ENCODE measurements at regions not wholly inside any gene's neighbourhood (a gene's known extent, or its start where the extent isn't known, plus 50 kb on each side); places are given as distances from the start of the nearest gene placed in this dataset.

DNA sequence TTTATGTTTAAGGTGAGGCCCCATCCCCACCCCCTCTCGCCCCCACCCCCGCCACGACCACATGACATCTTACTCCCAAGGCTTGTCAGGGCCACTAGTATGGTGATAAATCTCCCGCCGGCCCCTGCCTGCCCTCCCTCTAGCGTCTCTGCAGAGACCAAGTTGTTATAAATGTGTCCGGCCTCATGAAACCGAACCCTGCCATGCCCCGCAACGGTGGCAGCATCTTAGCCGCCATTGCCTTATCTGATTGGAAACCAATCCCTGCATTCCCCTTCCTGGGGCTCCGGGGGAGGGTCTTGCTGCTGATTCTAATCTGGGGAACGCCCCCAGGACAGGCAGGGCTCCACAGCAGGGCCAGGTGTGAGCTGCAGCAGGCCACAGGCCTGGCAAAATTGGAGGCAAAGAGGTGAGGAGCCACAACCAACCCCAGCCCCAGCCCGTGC, 352.4 kb downstream of the C16orf95 start:
- no peak for DNase-seq
- WGBS, 4 donors: 56 to 82% (median 79%) methylated on average over 8 to 14 of the region's 14 CpGs
- H3K27me3 ChIP-seq: peaks cover 0 to 6% (median 0%) of the 10 kb centered on the region in 9 donors
- no peak overlapping the region for H3K4me3 ChIP-seq
- H3K36me3 ChIP-seq: no peaks in the 10 kb centered on the region
- no peaks in the 10 kb centered on the region for H3K4me1 ChIP-seq
- intact Hi-C loops (cut with DNase I): no loop called here
- ATAC-seq: no peak
- TF ChIP-seq POLR2A (IDR thresholded peaks at IDR 0.05): no peak
- TF ChIP-seq, protein P1, sequence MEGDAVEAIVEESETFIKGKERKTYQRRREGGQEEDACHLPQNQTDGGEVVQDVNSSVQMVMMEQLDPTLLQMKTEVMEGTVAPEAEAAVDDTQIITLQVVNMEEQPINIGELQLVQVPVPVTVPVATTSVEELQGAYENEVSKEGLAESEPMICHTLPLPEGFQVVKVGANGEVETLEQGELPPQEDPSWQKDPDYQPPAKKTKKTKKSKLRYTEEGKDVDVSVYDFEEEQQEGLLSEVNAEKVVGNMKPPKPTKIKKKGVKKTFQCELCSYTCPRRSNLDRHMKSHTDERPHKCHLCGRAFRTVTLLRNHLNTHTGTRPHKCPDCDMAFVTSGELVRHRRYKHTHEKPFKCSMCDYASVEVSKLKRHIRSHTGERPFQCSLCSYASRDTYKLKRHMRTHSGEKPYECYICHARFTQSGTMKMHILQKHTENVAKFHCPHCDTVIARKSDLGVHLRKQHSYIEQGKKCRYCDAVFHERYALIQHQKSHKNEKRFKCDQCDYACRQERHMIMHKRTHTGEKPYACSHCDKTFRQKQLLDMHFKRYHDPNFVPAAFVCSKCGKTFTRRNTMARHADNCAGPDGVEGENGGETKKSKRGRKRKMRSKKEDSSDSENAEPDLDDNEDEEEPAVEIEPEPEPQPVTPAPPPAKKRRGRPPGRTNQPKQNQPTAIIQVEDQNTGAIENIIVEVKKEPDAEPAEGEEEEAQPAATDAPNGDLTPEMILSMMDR (IDR thresholded peaks at IDR 0.05): no peak
- no peak overlapping the region for H3K27ac ChIP-seq
- no peaks in the 10 kb centered on the region for H3K9me3 ChIP-seq

DNA sequence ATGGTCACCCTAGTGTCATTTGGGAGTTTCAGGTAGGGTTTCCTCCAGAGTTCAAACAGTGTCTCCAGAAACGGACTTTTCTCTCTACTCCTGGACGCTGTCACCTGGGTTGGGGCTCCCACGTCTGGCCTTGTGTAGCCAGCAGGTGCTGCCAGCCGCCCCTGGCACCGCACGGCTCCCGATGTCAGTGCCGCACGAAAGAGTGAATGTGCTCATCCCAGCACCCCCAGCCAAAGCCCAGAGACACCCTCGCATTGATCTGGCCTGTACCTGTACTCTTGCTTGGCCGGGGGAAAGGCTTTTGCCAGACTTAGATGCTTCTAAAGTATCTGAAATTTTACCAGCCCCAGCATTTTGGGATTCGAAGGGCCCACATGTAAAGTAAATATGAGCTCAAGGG, 351.9 kb downstream of the C16orf95 start:
- Histone ChIP-seq H3K9me3 (peaks cover 0 to 3% (median 0%) of the 10 kb centered on the region in 12 donors), H3K36me3 (no peaks in the 10 kb centered on the region), H3K27me3 (peaks cover 0 to 3% (median 0%) of the 10 kb centered on the region in 9 donors), H3K4me3 (no peak overlapping the region), H3K27ac (no peak overlapping the region), H3K4me1 (no peaks in the 10 kb centered on the region)
- intact Hi-C loops (cut with DNase I): no loop called here
- no peak for ATAC-seq
- no peak for DNase-seq
- TF ChIP-seq, protein P1 (IDR thresholded peaks at IDR 0.05): no peak
- no peak for TF ChIP-seq POLR2A (IDR thresholded peaks at IDR 0.05)
- WGBS, 4 donors: 93 to 97% (median 94%) methylated on average over 12 of the region's 12 CpGs

DNA sequence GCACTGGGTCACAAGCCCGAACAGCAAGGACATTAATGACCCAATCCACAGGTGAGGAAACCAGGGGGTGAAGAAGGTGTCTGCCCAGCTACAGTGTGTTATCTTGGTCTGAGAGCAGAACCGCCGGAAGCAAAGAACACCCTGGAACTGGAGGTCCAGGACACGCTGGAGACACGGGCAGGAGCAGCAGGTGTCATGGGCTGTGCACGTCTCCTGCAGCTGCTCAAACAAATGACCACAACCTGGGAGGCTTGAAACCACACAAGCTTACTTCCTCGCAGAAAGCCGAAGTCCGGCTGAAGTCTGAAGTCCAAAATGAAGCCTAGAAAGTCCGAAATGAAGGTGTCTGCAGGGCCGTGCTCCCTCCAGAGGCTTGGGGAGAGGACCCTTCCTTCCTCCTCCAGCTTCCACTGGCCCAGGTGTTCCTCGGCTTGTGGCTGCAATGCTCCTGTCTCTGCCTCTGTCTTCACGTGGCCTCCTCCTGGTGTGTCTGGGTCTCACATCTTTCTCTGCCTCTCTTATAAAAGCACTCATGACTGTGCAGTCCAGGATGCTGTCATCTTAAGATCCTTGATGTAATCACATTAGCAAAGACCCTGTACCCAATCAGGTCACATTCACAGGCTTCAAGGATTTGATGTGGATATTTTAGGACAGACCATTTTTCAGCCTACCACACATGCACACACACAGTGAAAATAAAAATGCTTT, 351.2 kb downstream of the C16orf95 start:
- TF ChIP-seq, protein P1 (IDR thresholded peaks at IDR 0.05): no peak
- TF ChIP-seq POLR2A (IDR thresholded peaks at IDR 0.05): no peak
- H3K4me1 ChIP-seq: peaks cover 0 to 3% (median 0%) of the 10 kb centered on the region in 12 donors
- WGBS, 4 donors: 86 to 89% (median 88%) methylated on average over 13 of the region's 13 CpGs
- peaks cover 0 to 3% (median 0%) of the 10 kb centered on the region in 12 donors for H3K9me3 ChIP-seq
- peaks cover 0 to 3% (median 0%) of the 10 kb centered on the region in 9 donors for H3K27me3 ChIP-seq
- ATAC-seq (no peak), DNase-seq (no peak)
- H3K36me3 ChIP-seq: no peaks in the 10 kb centered on the region
- intact Hi-C loops (cut with DNase I): no loop called here
- no peak overlapping the region for H3K4me3 ChIP-seq
- H3K27ac ChIP-seq: no peak overlapping the region

DNA sequence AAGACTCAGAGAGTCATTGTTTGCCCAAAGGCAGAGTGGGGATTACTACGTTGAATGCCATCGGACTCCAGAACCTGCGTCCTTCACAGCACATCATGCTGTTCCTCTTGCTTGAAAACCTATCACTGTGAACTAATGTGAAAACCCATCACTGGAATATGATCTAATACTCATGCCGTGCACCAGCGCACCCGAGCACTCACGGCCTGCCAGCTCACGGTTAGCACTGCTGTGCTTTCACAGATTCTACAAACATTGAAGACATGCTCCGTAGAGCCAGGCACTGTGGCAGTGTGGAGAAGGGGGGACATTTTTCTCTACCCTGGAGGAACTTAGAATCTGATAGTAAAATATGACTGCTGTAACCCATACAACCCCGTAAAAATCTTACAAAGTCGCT, 350.4 kb downstream of the C16orf95 start:
- intact Hi-C loops (cut with DNase I): no loop called here
- H3K27me3 ChIP-seq: peaks cover 0 to 3% (median 0%) of the 10 kb centered on the region in 9 donors
- no peaks in the 10 kb centered on the region for H3K36me3 ChIP-seq
- peaks cover 0 to 6% (median 0%) of the 10 kb centered on the region in 12 donors for H3K4me1 ChIP-seq
- H3K27ac ChIP-seq: no peak overlapping the region
- peaks cover 0 to 3% (median 0%) of the 10 kb centered on the region in 12 donors for H3K9me3 ChIP-seq
- ATAC-seq (no peak), DNase-seq (no peak)
- TF ChIP-seq, protein P1 (IDR thresholded peaks at IDR 0.05): no peak
- no peak overlapping the region for H3K4me3 ChIP-seq
- whole genome bisulfite sequencing, 4 donors: 94 to 96% (median 95%) methylated on average over 11 of the region's 11 CpGs

Measured in heart left ventricle (tissue), 16 donors.